Aorta (tissue), 5 donors: ENCODE measurements at regions not wholly inside any gene's neighbourhood (a gene's known extent, or its start where the extent isn't known, plus 50 kb on each side); places are given as distances from the start of the nearest gene placed in this dataset.

Source experiments
- ATAC-seq: fragments of 200-7000 bp; cut with Tn5 transposase; one replicate; pipeline ENCODE4 v1.9.1; 2022; ENCODE audit warnings: moderate library complexity; ENCODE audit not compliant: low FRiP score
- DNase-seq, 2 donors: peaks; one replicate each; pipeline ENCODE4 v3.0.0-alpha.2; 2020
- H3K27ac ChIP-seq, 2 donors: one replicate each; pipeline ENCODE4 v1.5.1; 2013; ENCODE audit warnings: low read length in 2 of 2, mild to moderate bottlenecking in 2 of 2, moderate library complexity in 2 of 2, control low read depth in 1 of 2, inconsistent platforms in 1 of 2, low read depth in 1 of 2
- H3K27me3 ChIP-seq, 2 donors: one replicate each; pipeline ENCODE4 v1.6.1; 2013; ENCODE audit warnings: control low read depth in 1 of 2, low read length in 1 of 2, mild to moderate bottlenecking in 1 of 2, moderate library complexity in 1 of 2; ENCODE audit not compliant: insufficient read depth in 2 of 2, control insufficient read depth in 1 of 2
- H3K36me3 ChIP-seq, 2 donors: one replicate each; pipeline ENCODE4 v1.6.1; 2013; ENCODE audit warnings: control low read depth in 1 of 2, low read length in 1 of 2, mild to moderate bottlenecking in 1 of 2; ENCODE audit not compliant: insufficient read depth in 2 of 2, control insufficient read depth in 1 of 2
- H3K4me1 ChIP-seq, 2 donors: one replicate each; pipeline ENCODE4 v1.6.1; 2013; ENCODE audit warnings: low read length in 2 of 2, control low read depth in 1 of 2, mild to moderate bottlenecking in 1 of 2, moderate library complexity in 1 of 2; ENCODE audit not compliant: insufficient read depth in 2 of 2, control insufficient read depth in 1 of 2
- H3K4me3 ChIP-seq, 2 donors: one replicate each; pipeline ENCODE4 v1.5.1; 2013; ENCODE audit warnings: low read length in 2 of 2, control low read depth in 1 of 2, mild to moderate bottlenecking in 1 of 2
- H3K9me3 ChIP-seq: one replicate; pipeline ENCODE4 v1.6.1; 2013; ENCODE audit warnings: mild to moderate bottlenecking, low read length; ENCODE audit not compliant: control insufficient read depth
- WGBS, 2 donors: extraction: QIAGEN DNeasy Blood & Tissue Kit; methylation state at CpG; one replicate each; pipeline ENCODE4 v1.1.7; 2013; 5-methylcytosine and 5-hydroxymethylcytosine counted together
- intact Hi-C, 2 donors: fragments of 100-400 bp; cut with DNase I; formaldehyde crosslinking; loops; one replicate each; pipeline versions ENCODE4 v1.14.2 to v1.15.0; 2022
- donor health status: healthy with polysubstance abuse.
- donor health status: Bipolar disorder and iron deficiency.
- donor health status: DM: no; HTN: no; CAD: no.
- donor health status: DM: no; HTN: no; CAD: no.
- donor health status: DM: yes; HTN: yes; CAD: no.

- Histone ChIP-seq H3K9me3 (peaks cover 1% of the 10 kb centered on the region), H3K4me1 (no peaks in the 10 kb centered on the region), H3K27me3 (no peaks in the 10 kb centered on the region), H3K4me3 (no peak overlapping the region), H3K36me3 (no peaks in the 10 kb centered on the region), H3K27ac (no peak overlapping the region)
- intact Hi-C loops = no loop called here
- 42 to 57% methylated on average over 7 of the region's 7 CpGs for WGBS, 2 donors
- ATAC-seq = no peak
- DNase-seq = no peak
These were observed 110.1 kb downstream of the IYD start for GRCh38 chr6:150478656-150479545.

DNA sequence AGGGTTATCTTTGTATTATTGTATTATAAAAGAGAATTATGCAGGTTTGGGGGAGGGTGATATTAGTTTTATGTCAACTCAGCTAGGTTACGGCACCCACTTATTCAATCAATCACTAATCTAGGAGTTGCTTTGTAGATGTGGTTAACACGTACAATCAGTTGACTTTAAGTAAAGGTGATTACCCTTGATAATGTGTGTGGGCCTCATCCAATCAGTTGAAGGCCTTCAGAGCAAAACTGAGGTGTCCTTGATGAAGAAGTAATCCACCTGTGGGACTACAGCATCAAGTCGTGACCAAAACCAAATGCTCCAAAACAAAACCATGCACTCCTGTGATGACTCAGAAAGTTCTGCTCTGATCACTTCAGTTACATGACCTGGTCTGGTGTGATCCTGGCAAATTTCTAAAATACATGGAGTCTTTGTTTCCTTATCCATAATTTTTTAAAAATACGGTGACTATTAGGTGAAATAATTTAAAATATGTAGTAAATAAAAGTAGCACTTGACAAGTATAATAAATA lies 114.1 kb downstream of the IYD start:
- ATAC-seq (no peak), DNase-seq (no peak)
- Histone ChIP-seq H3K9me3 (peaks cover 1% of the 10 kb centered on the region), H3K36me3 (no peaks in the 10 kb centered on the region), H3K27me3 (no peaks in the 10 kb centered on the region), H3K27ac (no peak overlapping the region), H3K4me1 (no peaks in the 10 kb centered on the region), H3K4me3 (no peak overlapping the region)
- intact Hi-C loops = no loop called here
- WGBS, 2 donors = 76 to 89% methylated on average over 4 of the region's 4 CpGs

DNA sequence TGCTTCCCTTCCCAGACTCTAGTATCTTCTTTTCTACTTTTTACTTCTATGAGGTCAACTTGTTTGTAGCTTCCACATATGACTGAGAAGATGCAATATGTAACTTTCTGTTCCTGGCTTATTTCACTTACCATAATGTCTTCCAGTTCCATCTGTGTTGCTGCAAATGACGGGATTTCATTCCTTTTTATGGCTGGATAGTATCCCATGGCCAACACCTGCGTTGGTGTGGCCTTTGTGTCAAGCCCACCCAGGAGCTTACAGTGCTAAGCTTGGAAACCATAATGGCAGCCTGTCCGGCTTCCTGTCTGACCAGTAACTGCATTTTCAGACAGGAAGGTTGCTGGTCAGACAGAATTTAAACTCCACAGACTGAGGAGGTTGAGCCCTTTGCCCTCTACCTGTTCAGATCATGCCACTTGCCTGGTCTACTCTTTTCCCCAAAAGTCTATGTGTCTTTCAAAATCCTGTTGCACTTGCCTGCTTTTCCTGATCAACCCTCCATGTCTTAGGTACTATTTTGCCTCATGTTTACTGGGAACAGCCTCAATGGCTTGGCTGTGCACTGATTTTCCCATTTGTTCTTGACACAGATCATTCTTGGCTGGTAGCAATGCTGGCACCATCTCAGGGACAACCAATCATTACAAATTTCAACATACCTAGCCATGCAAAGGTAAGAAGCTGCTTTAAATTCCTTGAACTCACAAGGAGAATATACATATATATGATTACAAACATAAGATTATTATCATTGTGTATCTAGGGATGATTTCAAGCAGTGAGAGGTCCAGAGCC lies 114.3 kb upstream of the PLEKHG1 start:
- no peak overlapping the region for H3K4me3 ChIP-seq
- WGBS, 2 donors = 97 to 100% methylated on average over 3 of the region's 3 CpGs
- H3K4me1 ChIP-seq = no peaks in the 10 kb centered on the region
- intact Hi-C loops = no loop called here
- peaks cover 1% of the 10 kb centered on the region for H3K9me3 ChIP-seq
- no peak for DNase-seq
- H3K36me3 ChIP-seq = no peaks in the 10 kb centered on the region
- no peak overlapping the region for H3K27ac ChIP-seq
- no peak for ATAC-seq
- H3K27me3 ChIP-seq = no peaks in the 10 kb centered on the region

DNA sequence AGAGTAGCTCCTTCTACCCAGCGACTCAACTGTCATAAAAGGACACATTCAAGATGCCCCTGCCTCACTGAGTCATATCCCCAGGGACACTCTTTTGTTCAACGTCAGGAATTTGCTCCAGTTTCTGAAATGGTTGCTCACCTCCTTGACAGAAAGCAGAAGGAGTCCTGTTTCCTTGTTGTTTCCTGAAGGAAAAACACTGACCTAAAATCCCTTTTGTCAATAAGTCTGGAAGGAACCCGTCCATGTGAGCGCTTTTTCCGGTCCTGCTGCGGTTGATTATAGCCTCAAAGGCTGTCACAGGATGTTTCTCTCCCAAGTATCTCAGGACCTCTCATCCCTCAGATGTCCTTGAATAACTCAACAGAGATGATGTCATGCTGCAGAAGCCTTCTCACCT lies 113.6 kb upstream of the PLEKHG1 start:
- Histone ChIP-seq H3K4me3 (no peak overlapping the region), H3K27me3 (no peaks in the 10 kb centered on the region), H3K36me3 (no peaks in the 10 kb centered on the region), H3K9me3 (peaks cover 1% of the 10 kb centered on the region), H3K4me1 (no peaks in the 10 kb centered on the region), H3K27ac (no peak overlapping the region)
- WGBS, 2 donors = 67 to 68% methylated on average over 6 of the region's 6 CpGs
- intact Hi-C loops = no loop called here
- ATAC-seq (no peak), DNase-seq (no peak)

DNA sequence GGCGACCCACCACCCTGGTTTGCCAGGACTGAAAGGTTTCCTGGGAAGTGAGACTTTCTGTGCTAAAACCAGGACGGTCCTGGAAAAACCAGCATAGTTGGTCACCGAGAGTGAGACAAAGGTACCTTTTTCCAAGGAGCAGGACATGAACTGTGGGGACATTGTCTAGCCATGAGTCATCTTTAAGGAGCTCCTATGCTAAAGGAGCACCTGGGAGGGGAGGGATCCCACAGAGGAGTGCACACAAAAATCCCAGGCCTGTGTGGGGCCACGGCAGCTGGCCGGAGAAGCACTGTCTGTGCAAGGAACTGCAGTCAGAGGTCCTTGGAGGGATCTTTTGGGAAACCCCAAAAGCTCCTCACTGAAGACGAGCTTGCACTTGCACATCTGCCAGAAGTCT lies 109.1 kb upstream of the PLEKHG1 start:
- Histone ChIP-seq H3K9me3 (no peaks in the 10 kb centered on the region), H3K27me3 (no peaks in the 10 kb centered on the region), H3K4me1 (no peaks in the 10 kb centered on the region), H3K4me3 (no peak overlapping the region), H3K36me3 (no peaks in the 10 kb centered on the region), H3K27ac (no peak overlapping the region)
- ATAC-seq (no peak), DNase-seq (no peak)
- intact Hi-C loops = loop anchor here in 1 of 2 donors (2.0 kb wide), 1 partner anchor 44 kb away; no protein-coding TSS in a partner anchor
- WGBS, 2 donors = 96 to 97% methylated on average over 6 of the region's 6 CpGs

DNA sequence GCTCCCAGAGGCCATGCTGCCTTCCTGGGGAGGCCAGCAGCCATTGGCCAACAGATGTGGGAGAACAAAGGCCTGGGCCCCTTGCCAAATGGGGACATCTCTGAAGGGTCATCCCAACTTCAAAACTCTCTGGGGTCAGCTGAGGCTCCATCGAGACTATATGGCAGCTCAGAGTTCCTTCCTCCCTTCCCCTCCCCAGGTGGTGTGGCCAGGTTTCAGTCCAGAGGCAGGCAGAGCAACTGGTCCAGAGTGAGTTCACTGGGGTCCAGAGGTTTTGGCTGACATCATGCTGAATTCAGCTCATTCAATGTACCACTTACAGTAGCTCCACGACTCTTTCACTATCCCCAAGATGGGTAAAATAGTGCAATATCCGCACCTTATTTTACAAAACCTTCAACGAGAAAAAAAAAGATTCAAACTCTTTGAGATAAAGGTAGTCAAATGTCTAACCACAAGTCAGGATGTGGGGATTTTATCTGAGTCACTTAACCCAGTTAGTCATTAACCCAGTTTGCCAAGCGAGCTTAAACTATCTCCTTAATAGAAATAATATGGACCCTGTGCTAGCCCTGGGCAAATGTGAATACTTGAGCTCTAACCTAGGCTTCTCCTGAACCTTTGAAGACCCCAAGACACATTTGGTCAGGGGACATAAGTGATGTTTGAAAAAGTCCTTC lies 108.4 kb upstream of the PLEKHG1 start:
- Histone ChIP-seq H3K9me3 (no peaks in the 10 kb centered on the region), H3K27me3 (no peaks in the 10 kb centered on the region), H3K4me3 (no peak overlapping the region), H3K36me3 (no peaks in the 10 kb centered on the region), H3K27ac (no peak overlapping the region), H3K4me1 (no peaks in the 10 kb centered on the region)
- ATAC-seq (no peak), DNase-seq (no peak)
- intact Hi-C loops = loop anchor here in 1 of 2 donors (2.0 kb wide), 1 partner anchor 44 kb away; no protein-coding TSS in a partner anchor
- WGBS, 2 donors = 74 to 80% methylated on average over 5 of the region's 5 CpGs

- DNase-seq = no peak
- no peak for ATAC-seq
- Histone ChIP-seq H3K27me3 (no peaks in the 10 kb centered on the region), H3K27ac (no peak overlapping the region), H3K4me3 (no peak overlapping the region), H3K4me1 (no peaks in the 10 kb centered on the region), H3K9me3 (no peaks in the 10 kb centered on the region), H3K36me3 (no peaks in the 10 kb centered on the region)
- 81 to 84% methylated on average over 2 of the region's 2 CpGs for WGBS, 2 donors
- intact Hi-C loops = loop anchor here in 1 of 2 donors (2.0 kb wide), 1 partner anchor 45 kb away; no protein-coding TSS in a partner anchor
These were observed 107.9 kb upstream of the PLEKHG1 start for GRCh38 chr6:150491811-150492172.

DNA sequence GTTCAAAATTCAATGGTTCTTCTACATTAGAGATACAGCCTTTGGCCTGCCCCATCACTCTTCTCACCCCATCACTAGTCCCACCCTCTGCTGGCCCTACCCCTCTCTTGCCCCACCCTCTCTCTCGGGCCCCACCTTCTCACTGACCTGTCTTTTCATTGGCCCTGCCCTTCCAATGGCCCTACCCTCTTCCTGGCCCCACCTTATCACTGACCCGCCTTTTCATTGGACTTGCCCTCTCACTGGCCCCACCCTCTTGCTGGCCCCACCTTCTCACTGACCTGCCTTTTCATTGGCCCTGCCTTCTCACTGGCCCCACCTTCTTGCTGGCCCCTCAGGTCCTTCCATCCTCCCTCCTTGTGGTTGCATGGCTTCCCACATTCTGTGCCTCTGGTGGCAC lies 107.2 kb upstream of the PLEKHG1 start:
- DNase-seq = no peak
- no peak overlapping the region for H3K27ac ChIP-seq
- no peaks in the 10 kb centered on the region for H3K36me3 ChIP-seq
- no peaks in the 10 kb centered on the region for H3K9me3 ChIP-seq
- no peaks in the 10 kb centered on the region for H3K27me3 ChIP-seq
- H3K4me3 ChIP-seq = no peak overlapping the region
- no peaks in the 10 kb centered on the region for H3K4me1 ChIP-seq
- intact Hi-C loops = no loop called here
- no peak for ATAC-seq
- 88 to 99% methylated on average over 2 of the region's 2 CpGs for WGBS, 2 donors
